ENCODE measurements at regions not wholly inside any gene's neighbourhood (a gene's known extent, or its start where the extent isn't known, plus 50 kb on each side); places are given as distances from the start of the nearest gene placed in this dataset.

GRCh38 chr10:121183236-121183635 is 332.1 kb downstream of the WDR11 start:
- TF ChIP-seq CTCF (conservative IDR thresholded peaks at IDR 0.05; ENCODE audit: low read length): no peak
- no peak overlapping the region for H3K4me3 ChIP-seq (ENCODE audit: low read length)
- DNase-seq (ENCODE audit: low read depth): no peak

DNA sequence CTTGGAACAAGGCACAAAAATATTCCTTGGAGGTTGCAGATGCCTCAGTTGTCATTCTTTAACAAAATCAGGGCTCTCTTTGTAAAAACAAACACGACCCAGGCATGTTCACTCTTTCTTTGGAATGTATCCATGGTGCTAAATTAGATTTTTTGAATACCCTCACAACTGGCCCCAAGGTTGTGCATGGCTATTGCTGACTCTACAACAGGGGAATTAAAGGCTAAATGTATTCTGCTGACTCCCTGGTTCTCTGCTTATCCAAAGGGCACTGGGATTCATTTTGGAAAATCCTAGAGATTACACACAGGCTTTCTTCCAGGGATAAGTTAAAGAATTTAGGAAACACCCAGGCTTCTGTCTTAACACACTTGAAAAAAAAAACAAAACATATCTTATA is 332.5 kb downstream of the WDR11 start:
- H3K4me3 ChIP-seq (ENCODE audit: low read length): no peak overlapping the region
- TF ChIP-seq CTCF (conservative IDR thresholded peaks at IDR 0.05; ENCODE audit: low read length): no peak

GRCh38 chr10:121185816-121186455 is 334.8 kb downstream of the WDR11 start:
- no peak overlapping the region for H3K4me3 ChIP-seq (ENCODE audit: low read length)
- no peak for TF ChIP-seq CTCF (conservative IDR thresholded peaks at IDR 0.05; ENCODE audit: low read length)
- no peak for DNase-seq (ENCODE audit: low read depth)

More for the DNA sequence above, 332.5 kb downstream of the WDR11 start:
- no peak for DNase-seq (ENCODE audit: low read depth)

GRCh38 chr10:121187391-121187790 is 336.2 kb downstream of the WDR11 start:
- no peak for TF ChIP-seq CTCF (conservative IDR thresholded peaks at IDR 0.05; ENCODE audit: low read length)
- no peak overlapping the region for H3K4me3 ChIP-seq (ENCODE audit: low read length)
- DNase-seq (ENCODE audit: low read depth): no peak

- no peak overlapping the region for H3K4me3 ChIP-seq (ENCODE audit: low read length)
- DNase-seq (ENCODE audit: low read depth): no peak
- no peak for TF ChIP-seq CTCF (conservative IDR thresholded peaks at IDR 0.05; ENCODE audit: low read length)
These were observed 336.8 kb downstream of the WDR11 start for GRCh38 chr10:121188005-121188404.

- TF ChIP-seq CTCF (conservative IDR thresholded peaks at IDR 0.05; ENCODE audit: low read length): no peak
These were observed 337.9 kb downstream of the WDR11 start for GRCh38 chr10:121189066-121189465.

GRCh38 chr10:121194696-121195523 is 343.7 kb downstream of the WDR11 start:
- DNase-seq (ENCODE audit: low read depth): no peak
- no peak for TF ChIP-seq CTCF (conservative IDR thresholded peaks at IDR 0.05; ENCODE audit: low read length)
- H3K4me3 ChIP-seq (ENCODE audit: low read length): no peak overlapping the region

More at GRCh38 chr10:121189066-121189465, 337.9 kb downstream of the WDR11 start:
- H3K4me3 ChIP-seq (ENCODE audit: low read length): no peak overlapping the region
- no peak for DNase-seq (ENCODE audit: low read depth)

Measured in AG10803 (cell line).